OCI-LY7 (cell line): ENCODE measurements at regions not wholly inside any gene's neighbourhood (a gene's known extent, or its start where the extent isn't known, plus 50 kb on each side); places are given as distances from the start of the nearest gene placed in this dataset.

Source experiments
- BruUV-seq: library from RNA; stranded (reverse); fragments of 400-500 nt; replicated peaks from 2 replicates; lab custom pipeline; 2021; lab: Mats Ljungman, UMichigan
- CTCF ChIA-PET: fragments of 300-600 bp; sonication (Branson Sonifier 250); formaldehyde crosslinking; loops from one replicate; lab custom pipeline; 2022; ENCODE audit warnings: antibody characterized with exemption; ENCODE audit not compliant: unreplicated experiment; lab: Charles Lee
- POLR2A ChIA-PET: fragments of 300-600 bp; sonication (Branson Sonifier 250); formaldehyde crosslinking; loops from one replicate; lab custom pipeline; 2022; ENCODE audit warnings: antibody characterized with exemption; lab: Charles Lee
- DNase-seq: peaks from one replicate; pipeline ENCODE4 v3.0.0-alpha.2; 2015; ENCODE audit warnings: low spot score
- H2AFZ ChIP-seq: fragments of 200-600 bp; sonication (generic), shearing (Covaris generic); 2 replicates; pipeline ENCODE4 v1.6.1; 2014; ENCODE audit warnings: mild to moderate bottlenecking, antibody characterized with exemption, low read length, moderate library complexity
- H3K27ac ChIP-seq: fragments of 200-600 bp; sonication (generic); 2 replicates; pipeline ENCODE4 v1.5.1; 2014; ENCODE audit warnings: mixed run types, low read depth, mild to moderate bottlenecking, moderate library complexity, low read length, inconsistent platforms; ENCODE audit not compliant: poor library complexity, severe bottlenecking
- H3K36me3 ChIP-seq: fragments of 200-600 bp; sonication (generic); 2 replicates; pipeline ENCODE4 v1.6.1; 2014; ENCODE audit warnings: mild to moderate bottlenecking, antibody characterized with exemption, low read length, moderate library complexity, mixed read lengths; ENCODE audit not compliant: insufficient read depth
- H3K4me1 ChIP-seq: fragments of 200-600 bp; sonication (generic); 2 replicates; pipeline ENCODE4 v1.5.1; 2014; ENCODE audit warnings: mild to moderate bottlenecking, low read length; ENCODE audit not compliant: insufficient read depth, poor library complexity, severe bottlenecking
- H3K4me2 ChIP-seq: fragments of 200-600 bp; sonication (generic); 2 replicates; pipeline ENCODE4 v1.6.1; 2014; ENCODE audit warnings: mild to moderate bottlenecking, low read length
- H3K4me3 ChIP-seq: fragments of 200-600 bp; sonication (generic); 2 replicates; pipeline ENCODE4 v1.5.1; 2014; ENCODE audit warnings: mild to moderate bottlenecking, low read depth, low read length; ENCODE audit not compliant: poor library complexity, severe bottlenecking
- H3K79me2 ChIP-seq: fragments of 200-600 bp; sonication (generic); 2 replicates; pipeline ENCODE4 v1.6.1; 2016; ENCODE audit warnings: low read depth, mild to moderate bottlenecking, low read length, moderate library complexity, mixed read lengths; ENCODE audit not compliant: insufficient read depth
- H3K9me2 ChIP-seq: fragments of 200-600 bp; sonication (generic); 2 replicates; pipeline ENCODE4 v1.6.1; 2016; ENCODE audit warnings: mild to moderate bottlenecking, low read length, mixed read lengths; ENCODE audit not compliant: insufficient read depth
- H3K9me3 ChIP-seq: fragments of 200-600 bp; sonication (generic); 2 replicates; pipeline ENCODE4 v1.6.1; 2014; ENCODE audit warnings: mild to moderate bottlenecking, mixed run types, low read length, mixed read lengths
- H4K20me1 ChIP-seq: fragments of 200-600 bp; sonication (generic); 2 replicates; pipeline ENCODE4 v1.6.1; 2014; ENCODE audit warnings: mild to moderate bottlenecking, antibody characterized with exemption, low read length, moderate library complexity, mixed read lengths; ENCODE audit not compliant: insufficient read depth
- CTCF ChIP-seq: fragments of 200-600 bp; sonication (generic); conservative IDR thresholded peaks from 2 replicates; pipeline ENCODE4 v1.5.1; 2014; ENCODE audit warnings: mild to moderate bottlenecking, antibody characterized with exemption, low read length, moderate library complexity, mixed read lengths
- EZH2phosphoT487 ChIP-seq: fragments of 200-600 bp; sonication (generic); IDR thresholded peaks from 2 replicates; pipeline ENCODE4 v1.6.1; 2018; ENCODE audit warnings: low read depth, borderline replicate concordance, mild to moderate bottlenecking, mixed run types, antibody characterized with exemption, low read length, moderate library complexity, mixed read lengths
- intact Hi-C: fragments of 100-400 bp; cut with micrococcal nuclease; formaldehyde crosslinking; loops from one replicate; pipeline ENCODE4 v1.10.0; 2022; ENCODE audit not compliant: unreplicated experiment

GRCh38 chr13:47085346-47085745, 188.5 kb upstream of the HTR2A start:
- Histone ChIP-seq H3K9me2 (no peaks in the 10 kb centered on the region), H3K4me1 (no peaks in the 10 kb centered on the region), H2AFZ (no peak overlapping the region), H3K79me2 (no peaks in the 10 kb centered on the region), H3K36me3 (no peaks in the 10 kb centered on the region), H4K20me1 (no peaks in the 10 kb centered on the region), H3K4me3 (no peak overlapping the region), H3K9me3 (no peaks in the 10 kb centered on the region), H3K4me2 (no peak overlapping the region), H3K27ac (no peak overlapping the region)
- no peak for DNase-seq
- intact Hi-C loops, result no loop called here
- TF ChIP-seq CTCF (no peak), EZH2phosphoT487 (no peak)
- ChIA-PET CTCF (no interaction called here), POLR2A (interaction anchor here (0.7 kb wide), 1 partner anchor 395 kb away, joined by 3 read pairs; no protein-coding TSS in a partner anchor)
- no TSS peak for BruUV-seq

- BruUV-seq, result no TSS peak
Measured at GRCh38 chr13:47081850-47082249, 185.0 kb upstream of the HTR2A start.

More at GRCh38 chr13:47081850-47082249, 185.0 kb upstream of the HTR2A start:
- TF ChIP-seq CTCF (no peak), EZH2phosphoT487 (no peak)
- Histone ChIP-seq H3K27ac (no peak overlapping the region), H3K9me3 (no peaks in the 10 kb centered on the region), H2AFZ (no peak overlapping the region), H3K79me2 (no peaks in the 10 kb centered on the region), H3K36me3 (no peaks in the 10 kb centered on the region), H3K4me2 (no peak overlapping the region), H3K4me3 (no peak overlapping the region), H3K4me1 (no peaks in the 10 kb centered on the region), H4K20me1 (no peaks in the 10 kb centered on the region), H3K9me2 (no peaks in the 10 kb centered on the region)
- intact Hi-C loops, result no loop called here
- POLR2A ChIA-PET, result no interaction called here
- DNase-seq, result no peak
- CTCF ChIA-PET, result no interaction called here
